ENCODE measurements at regions not wholly inside any gene's neighbourhood (a gene's known extent, or its start where the extent isn't known, plus 50 kb on each side); places are given as distances from the start of the nearest gene placed in this dataset.

DNA sequence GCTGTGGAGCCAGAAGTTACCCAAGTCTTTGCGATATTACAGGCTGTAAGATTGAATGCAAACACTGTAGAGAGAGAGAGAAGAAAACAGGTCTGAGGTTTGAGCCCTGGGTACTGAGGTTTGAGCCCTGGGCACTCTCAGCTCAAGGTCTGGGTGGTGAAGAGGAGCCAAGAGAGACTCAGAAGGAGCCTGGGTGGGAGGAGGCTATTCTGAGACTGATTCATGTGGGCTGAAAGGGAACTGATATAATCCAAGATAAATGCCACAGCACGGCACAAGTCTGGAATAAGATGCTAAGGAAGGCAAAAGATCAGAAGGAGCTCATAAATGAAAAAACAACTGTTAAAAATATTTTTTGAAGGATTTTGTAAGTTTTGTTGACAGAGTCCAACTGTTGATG lies 407.6 kb upstream of the HS6ST1 start:
- TF ChIP-seq POLR2A (IDR thresholded peaks at IDR 0.05): no peak
- TF ChIP-seq CTCF (IDR thresholded peaks at IDR 0.05): no peak

All from right lobe of liver (tissue), 4 donors.